Eye (tissue), 1 donor: ENCODE measurements at regions not wholly inside any gene's neighbourhood (a gene's known extent, or its start where the extent isn't known, plus 50 kb on each side); places are given as distances from the start of the nearest gene placed in this dataset.
"Not testable (repeated sequence)": the region's sequence is repeated elsewhere in the genome, so short reads cannot be mapped to it uniquely, and the experiment has no call there.

Experiments used
- DNase-seq: peaks from one replicate; pipeline ENCODE4 v3.0.0-alpha.2; 2015

GRCh38 chr6:3921663-3922062, 72.5 kb downstream of the FAM50B start:
- DNase-seq: no peak

- DNase-seq: not testable (repeated sequence)
Observed at GRCh38 chr6:3922619-3923018, 73.4 kb downstream of the FAM50B start.

DNA sequence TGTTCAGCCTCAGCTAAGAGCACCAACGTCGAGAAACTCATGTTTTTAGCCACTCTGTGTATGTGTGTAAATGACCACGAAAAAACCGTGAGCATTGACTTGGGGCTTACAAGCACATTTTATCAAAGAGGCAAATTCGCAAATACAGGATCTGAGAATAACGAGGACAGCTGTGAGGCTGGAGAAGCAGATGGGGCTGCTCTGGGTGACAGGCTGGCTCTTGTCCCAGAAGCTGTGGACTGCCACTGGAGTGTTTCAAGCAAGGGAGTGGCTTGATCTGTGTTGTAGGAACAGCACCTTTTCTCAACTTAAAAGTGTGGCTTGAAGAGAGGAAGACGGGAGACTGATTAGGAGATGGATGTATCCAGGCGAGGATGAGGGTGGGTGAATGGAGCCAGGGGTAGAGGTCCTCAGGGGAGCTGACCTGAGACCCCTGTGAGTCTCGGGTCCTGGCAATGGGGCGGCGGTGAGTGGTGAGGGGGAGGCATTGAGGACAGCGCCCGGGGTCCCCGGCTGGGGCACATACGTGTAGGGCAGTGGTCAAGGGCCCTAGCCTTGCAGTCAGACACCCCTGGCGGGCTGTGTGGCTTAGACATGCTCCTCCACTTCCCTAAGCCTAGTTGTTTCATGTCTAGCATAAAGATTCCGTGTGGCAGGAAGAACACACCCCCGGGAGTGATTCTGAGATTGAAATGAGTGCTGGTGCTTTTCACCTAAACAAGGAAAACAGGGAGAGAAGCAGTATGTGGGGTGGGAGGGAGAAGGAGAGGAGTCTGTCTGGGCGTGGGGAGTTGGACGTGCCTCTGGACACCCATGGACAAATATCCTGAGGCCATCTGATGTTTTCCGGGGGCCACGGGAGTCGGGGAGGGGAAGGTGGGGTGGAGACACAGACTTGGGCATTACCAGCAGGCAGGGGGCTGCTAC, 76.3 kb downstream of the FAM50B start:
- peak; percentile 32 for DNase-seq

- no peak for DNase-seq
Observed at GRCh38 chr6:3926150-3926482, 76.9 kb downstream of the FAM50B start.

- DNase-seq: no peak
Observed at GRCh38 chr6:3928111-3928510, 78.9 kb downstream of the FAM50B start.

DNA sequence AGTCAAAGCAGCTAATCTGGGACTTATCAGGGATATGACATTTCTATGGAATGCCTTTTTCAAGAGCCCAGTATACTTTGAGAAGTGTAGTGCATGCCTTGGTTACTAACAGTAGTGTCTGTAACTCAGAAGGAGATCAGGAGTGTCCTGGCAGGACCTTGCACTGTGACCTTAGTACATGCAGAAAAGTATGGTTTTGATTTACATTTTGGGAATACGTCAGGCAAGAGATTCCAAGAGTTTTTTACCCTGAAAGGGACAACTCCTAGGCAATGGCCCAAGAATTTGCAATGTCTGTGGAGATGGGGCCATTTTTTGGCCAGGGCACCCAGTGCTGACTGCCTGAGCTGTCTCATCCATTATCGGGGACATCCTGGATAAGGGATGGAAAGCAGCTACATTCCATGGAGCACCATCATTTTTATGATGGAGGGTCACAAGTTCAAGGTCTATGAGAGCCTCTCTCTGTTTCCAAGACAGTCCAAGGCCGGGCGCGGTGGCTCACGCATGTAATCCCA, 80.2 kb downstream of the FAM50B start:
- no peak for DNase-seq

DNA sequence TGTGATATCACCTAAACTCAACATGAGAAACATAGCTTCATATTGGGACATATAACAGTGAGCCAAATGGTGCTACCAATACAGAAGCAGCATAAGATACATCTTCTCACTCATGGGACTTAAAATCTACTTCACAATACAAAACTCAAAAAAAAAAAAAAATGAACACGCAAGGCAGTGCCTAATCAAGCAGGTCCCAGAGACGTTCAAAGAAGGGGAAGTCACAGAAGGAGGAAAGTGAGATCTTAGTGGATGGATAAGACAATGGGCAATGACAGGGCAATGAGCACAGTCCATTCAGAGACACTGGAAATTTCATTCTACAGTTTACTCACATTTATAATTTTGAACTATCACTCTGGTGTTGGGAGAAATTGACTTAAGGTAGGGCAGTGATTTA, 88.3 kb downstream of the FAM50B start:
- no peak for DNase-seq

GRCh38 chr6:3938715-3939367, 89.7 kb downstream of the FAM50B start:
- no peak for DNase-seq

GRCh38 chr6:3939368-3939958, 90.3 kb downstream of the FAM50B start:
- no peak for DNase-seq

GRCh38 chr6:3939964-3940363, 90.8 kb downstream of the FAM50B start:
- peak; percentile 25 for DNase-seq

GRCh38 chr6:3940703-3941102, 91.5 kb downstream of the FAM50B start:
- no peak for DNase-seq

GRCh38 chr6:3943331-3943765, 94.2 kb downstream of the FAM50B start:
- no peak for DNase-seq

DNA sequence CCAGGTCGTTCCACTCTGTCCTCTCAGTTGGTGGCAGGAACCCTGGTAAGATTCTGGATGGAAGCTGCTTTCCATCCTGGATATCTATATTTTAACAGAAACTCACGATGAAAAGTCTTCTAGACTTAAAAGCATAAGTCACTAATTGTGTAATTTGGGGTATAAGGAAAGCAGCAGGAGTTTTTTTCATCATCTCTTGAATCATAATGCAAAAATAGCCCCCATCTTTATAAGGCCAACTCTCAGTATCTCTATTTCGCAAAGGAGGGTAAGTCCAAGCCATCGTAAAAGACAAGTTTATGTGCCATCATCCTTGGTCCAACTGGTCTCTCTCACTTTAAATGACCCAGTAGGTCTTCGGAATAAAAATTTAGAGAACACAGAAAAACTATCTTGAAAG, 95.1 kb downstream of the FAM50B start:
- DNase-seq: no peak

DNA sequence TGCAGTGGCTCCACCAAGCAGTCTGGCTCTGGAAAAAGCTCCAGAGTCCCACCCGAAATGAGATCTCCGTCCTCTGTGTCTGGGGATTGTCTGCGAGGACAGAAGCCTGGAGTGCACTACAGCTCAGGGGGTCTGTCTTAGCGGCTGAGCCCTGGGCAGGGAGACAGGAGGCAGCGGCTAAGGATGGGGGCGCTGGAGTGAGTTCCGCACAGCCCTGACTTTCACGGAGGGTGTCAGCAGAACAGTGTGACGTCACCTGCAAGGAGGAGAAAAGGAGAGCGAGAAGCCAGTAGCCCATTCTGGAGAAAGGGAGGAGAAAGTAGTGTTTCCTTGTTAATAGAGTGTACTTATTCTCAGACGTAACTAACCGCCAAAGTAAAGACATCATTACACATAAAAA, 97.6 kb downstream of the FAM50B start:
- DNase-seq: peak; percentile 23

- DNase-seq: no peak
Observed at GRCh38 chr6:3948866-3949265, 99.7 kb downstream of the FAM50B start.

DNA sequence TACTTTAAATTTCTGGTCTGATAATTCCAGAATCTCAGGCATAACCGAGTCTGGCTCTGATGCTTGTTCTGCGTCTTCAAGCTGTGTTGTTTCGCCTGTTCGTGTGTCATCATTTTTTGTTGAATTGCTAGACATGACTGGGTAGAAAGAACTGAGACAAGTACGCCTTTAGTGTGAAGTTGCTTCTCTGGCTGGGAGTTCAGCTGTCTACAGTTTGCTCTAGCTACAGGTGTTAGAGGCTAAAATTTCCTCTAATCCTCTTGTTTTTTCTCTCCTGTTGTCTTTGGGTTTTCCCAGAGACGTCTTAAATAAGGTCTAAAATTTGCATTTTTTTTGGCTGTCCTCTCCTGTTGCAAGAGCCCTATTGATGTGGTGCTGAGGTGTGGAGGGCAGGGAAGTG, 100.3 kb downstream of the FAM50B start:
- DNase-seq: no peak

DNA sequence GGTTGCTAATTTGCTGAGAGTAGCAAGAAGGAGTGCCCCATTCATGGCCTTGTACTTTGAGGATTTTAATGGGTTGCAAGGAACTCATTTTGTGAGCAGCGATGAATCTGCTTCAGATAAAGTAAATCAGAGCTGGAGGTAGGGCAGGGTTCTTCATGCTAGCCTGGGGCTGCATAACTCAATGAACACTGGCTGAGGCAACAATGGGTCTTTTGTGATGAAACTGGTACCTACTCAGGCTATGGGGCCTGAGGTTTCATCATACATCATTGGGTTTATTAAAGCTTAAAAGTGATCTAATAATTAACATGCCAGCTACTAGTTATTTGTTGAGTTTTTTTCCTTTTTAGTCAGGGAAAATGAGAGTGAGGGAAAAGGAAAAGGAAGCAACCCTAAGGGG, 106.9 kb downstream of the FAM50B start:
- no peak for DNase-seq

- no peak for DNase-seq
Observed at GRCh38 chr6:3957321-3957720, 108.1 kb downstream of the FAM50B start.

DNA sequence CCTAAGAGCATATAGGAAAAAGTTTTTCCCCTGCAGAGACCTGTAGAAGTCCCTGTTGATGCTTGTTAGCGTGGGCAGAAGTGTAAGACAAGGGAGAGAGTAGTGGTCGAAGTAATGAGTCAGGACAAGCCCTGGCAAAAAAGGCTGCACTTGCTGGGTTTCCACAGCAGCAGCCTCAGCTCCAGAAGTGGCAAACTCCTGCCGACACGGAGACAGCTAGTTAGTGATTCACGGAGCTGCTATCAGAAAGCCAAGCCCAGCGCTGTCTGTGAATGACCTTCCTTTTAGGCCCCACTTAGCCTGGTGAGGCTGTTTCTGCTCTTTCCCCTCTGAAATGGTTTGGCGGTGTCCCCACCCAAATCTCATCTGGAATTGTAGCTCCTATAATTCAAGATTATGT, 109.1 kb downstream of the FAM50B start:
- DNase-seq: no peak

GRCh38 chr6:3959385-3959784, 110.2 kb downstream of the FAM50B start:
- DNase-seq: no peak

- no peak for DNase-seq
Observed at GRCh38 chr6:3960754-3961361, 111.7 kb downstream of the FAM50B start.

- no peak for DNase-seq
Observed at GRCh38 chr6:3961581-3962215, 112.5 kb downstream of the FAM50B start.
